ENCODE measurements at regions not wholly inside any gene's neighbourhood (a gene's known extent, or its start where the extent isn't known, plus 50 kb on each side); places are given as distances from the start of the nearest gene placed in this dataset.

- TF ChIP-seq CTCF (conservative IDR thresholded peaks at IDR 0.05; ENCODE audit: low read depth, low read length): no peak
Observed at GRCh38 chr2:173625315-173625714, 270.6 kb downstream of the CDCA7 start.

GRCh38 chr2:173629076-173629475 lies 274.4 kb downstream of the CDCA7 start:
- TF ChIP-seq CTCF (conservative IDR thresholded peaks at IDR 0.05; ENCODE audit: low read depth, low read length): no peak
- no peak for DNase-seq (ENCODE audit: low read depth)
- H3K4me3 ChIP-seq (ENCODE audit: low read depth, low read length): no peak overlapping the region

More at GRCh38 chr2:173625315-173625714, 270.6 kb downstream of the CDCA7 start:
- H3K4me3 ChIP-seq (ENCODE audit: low read depth, low read length): no peak overlapping the region
- no peak for DNase-seq (ENCODE audit: low read depth)

- DNase-seq (ENCODE audit: low read depth): no peak
- no peak overlapping the region for H3K4me3 ChIP-seq (ENCODE audit: low read depth, low read length)
- TF ChIP-seq CTCF (conservative IDR thresholded peaks at IDR 0.05; ENCODE audit: low read depth, low read length): no peak
Observed at GRCh38 chr2:173630425-173631126, 275.9 kb downstream of the CDCA7 start.

GRCh38 chr2:173631127-173631460 lies 276.4 kb downstream of the CDCA7 start:
- H3K4me3 ChIP-seq (ENCODE audit: low read depth, low read length): no peak overlapping the region
- DNase-seq (ENCODE audit: low read depth): no peak
- no peak for TF ChIP-seq CTCF (conservative IDR thresholded peaks at IDR 0.05; ENCODE audit: low read depth, low read length)

GRCh38 chr2:173644146-173644545 lies 289.5 kb downstream of the CDCA7 start:
- no peak for TF ChIP-seq CTCF (conservative IDR thresholded peaks at IDR 0.05; ENCODE audit: low read depth, low read length)
- no peak overlapping the region for H3K4me3 ChIP-seq (ENCODE audit: low read depth, low read length)
- no peak for DNase-seq (ENCODE audit: low read depth)

- DNase-seq (ENCODE audit: low read depth): no peak
- no peak for TF ChIP-seq CTCF (conservative IDR thresholded peaks at IDR 0.05; ENCODE audit: low read depth, low read length)
- no peak overlapping the region for H3K4me3 ChIP-seq (ENCODE audit: low read depth, low read length)
Observed at GRCh38 chr2:173647681-173648311, 293.1 kb downstream of the CDCA7 start.

- DNase-seq (ENCODE audit: low read depth): no peak
- TF ChIP-seq CTCF (conservative IDR thresholded peaks at IDR 0.05; ENCODE audit: low read depth, low read length): no peak
- H3K4me3 ChIP-seq (ENCODE audit: low read depth, low read length): no peak overlapping the region
Observed at GRCh38 chr2:173648816-173649215, 294.1 kb downstream of the CDCA7 start.

Data from epithelial cell of proximal tubule (primary cell).